Skeletal muscle cell (primary cell): ENCODE measurements at regions not wholly inside any gene's neighbourhood (a gene's known extent, or its start where the extent isn't known, plus 50 kb on each side); places are given as distances from the start of the nearest gene placed in this dataset.
"Not testable (repeated sequence)": the region's sequence is repeated elsewhere in the genome, so short reads cannot be mapped to it uniquely, and the experiment has no call there.

ENCODE experiments used
- DNase-seq: peaks from one replicate; pipeline ENCODE4 v3.0.0-alpha.2; 2010; ENCODE audit warnings: low read depth
- H3K4me3 ChIP-seq: 2 replicates; pipeline ENCODE4 v1.5.1; 2011; ENCODE audit warnings: low read depth, mild to moderate bottlenecking, control low read depth, low read length, moderate library complexity

DNA sequence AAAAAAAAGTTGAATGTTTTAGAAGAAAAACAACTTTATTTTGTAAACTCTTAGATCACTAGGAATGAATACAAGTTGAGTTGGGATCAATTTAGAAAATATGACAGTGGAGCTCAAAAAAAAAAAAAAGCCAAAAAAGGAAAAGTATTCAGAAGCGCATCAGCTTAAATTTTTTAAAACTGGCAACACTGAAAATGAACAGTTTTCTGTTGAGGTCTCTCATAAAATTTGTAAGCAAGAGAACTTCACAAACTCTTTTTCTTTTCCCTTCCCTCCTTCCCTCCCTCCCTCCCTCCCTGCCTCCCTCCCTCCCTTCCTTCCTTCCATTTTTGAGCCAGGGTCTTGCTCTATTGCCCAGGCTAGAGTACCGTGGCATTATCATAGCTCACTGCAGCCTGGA, 143.9 kb downstream of the B3GNT2 start:
- no peak overlapping the region for H3K4me3 ChIP-seq
- DNase-seq, result no peak

- H3K4me3 ChIP-seq, result no peak overlapping the region
- no peak for DNase-seq
Observed at GRCh38 chr2:62339413-62339812, 143.5 kb downstream of the B3GNT2 start.

GRCh38 chr2:62338111-62338510, 142.2 kb downstream of the B3GNT2 start:
- H3K4me3 ChIP-seq, result no peak overlapping the region
- DNase-seq, result no peak

GRCh38 chr2:62337403-62337802, 141.5 kb downstream of the B3GNT2 start:
- H3K4me3 ChIP-seq, result no peak overlapping the region

GRCh38 chr2:62335612-62336011, 139.7 kb downstream of the B3GNT2 start:
- DNase-seq, result no peak

More at GRCh38 chr2:62337403-62337802, 141.5 kb downstream of the B3GNT2 start:
- no peak for DNase-seq

GRCh38 chr2:62334440-62335058, 138.6 kb downstream of the B3GNT2 start:
- H3K4me3 ChIP-seq, result no peak overlapping the region
- no peak for DNase-seq

More at GRCh38 chr2:62335612-62336011, 139.7 kb downstream of the B3GNT2 start:
- no peak overlapping the region for H3K4me3 ChIP-seq

- no peak overlapping the region for H3K4me3 ChIP-seq
- no peak for DNase-seq
Observed at GRCh38 chr2:62334009-62334408, 138.1 kb downstream of the B3GNT2 start.

GRCh38 chr2:62330959-62331358, 135.0 kb downstream of the B3GNT2 start:
- DNase-seq, result no peak
- no peak overlapping the region for H3K4me3 ChIP-seq

DNA sequence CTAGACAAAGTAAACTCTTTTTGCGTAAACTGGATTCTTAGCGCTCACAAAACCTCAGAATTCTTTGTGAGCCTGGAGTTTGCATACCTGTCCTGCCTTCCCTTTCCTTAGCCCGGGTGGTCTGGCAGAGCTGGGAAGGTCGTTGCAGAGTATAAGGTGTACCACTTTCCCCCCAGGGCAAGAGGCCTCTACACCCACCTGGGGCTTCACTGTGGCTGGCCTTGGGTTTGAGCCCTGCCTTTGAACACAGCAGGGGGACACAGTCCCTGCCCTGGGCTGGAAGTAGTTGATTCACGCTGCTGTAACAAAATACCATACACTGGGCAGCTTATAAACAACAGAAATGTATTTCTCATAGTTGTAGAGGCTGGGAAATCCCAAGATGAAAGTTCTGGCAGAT, 133.9 kb downstream of the B3GNT2 start:
- H3K4me3 ChIP-seq, result no peak overlapping the region
- DNase-seq, result no peak

- DNase-seq, result no peak
- no peak overlapping the region for H3K4me3 ChIP-seq
Observed at GRCh38 chr2:62326735-62327134, 130.8 kb downstream of the B3GNT2 start.

DNA sequence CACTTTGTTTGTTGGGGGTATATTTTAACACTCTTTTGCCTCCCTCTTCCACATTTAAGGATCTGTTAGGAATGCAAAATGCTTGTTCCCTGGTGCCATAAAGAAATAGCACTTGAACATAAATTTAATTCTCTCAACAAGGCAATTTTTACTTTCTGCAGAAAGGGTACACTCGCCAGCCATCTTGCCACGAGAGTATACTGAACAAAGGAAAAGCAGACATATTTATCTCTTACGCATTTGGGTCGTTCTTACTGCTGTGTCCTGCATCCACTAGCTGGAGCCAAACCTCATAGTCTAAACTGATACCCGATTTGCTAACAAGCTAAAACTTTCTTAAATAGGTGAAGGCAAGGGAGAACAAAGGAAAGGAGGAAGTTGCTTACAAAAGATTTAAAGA, 129.5 kb downstream of the B3GNT2 start:
- DNase-seq, result no peak

DNA sequence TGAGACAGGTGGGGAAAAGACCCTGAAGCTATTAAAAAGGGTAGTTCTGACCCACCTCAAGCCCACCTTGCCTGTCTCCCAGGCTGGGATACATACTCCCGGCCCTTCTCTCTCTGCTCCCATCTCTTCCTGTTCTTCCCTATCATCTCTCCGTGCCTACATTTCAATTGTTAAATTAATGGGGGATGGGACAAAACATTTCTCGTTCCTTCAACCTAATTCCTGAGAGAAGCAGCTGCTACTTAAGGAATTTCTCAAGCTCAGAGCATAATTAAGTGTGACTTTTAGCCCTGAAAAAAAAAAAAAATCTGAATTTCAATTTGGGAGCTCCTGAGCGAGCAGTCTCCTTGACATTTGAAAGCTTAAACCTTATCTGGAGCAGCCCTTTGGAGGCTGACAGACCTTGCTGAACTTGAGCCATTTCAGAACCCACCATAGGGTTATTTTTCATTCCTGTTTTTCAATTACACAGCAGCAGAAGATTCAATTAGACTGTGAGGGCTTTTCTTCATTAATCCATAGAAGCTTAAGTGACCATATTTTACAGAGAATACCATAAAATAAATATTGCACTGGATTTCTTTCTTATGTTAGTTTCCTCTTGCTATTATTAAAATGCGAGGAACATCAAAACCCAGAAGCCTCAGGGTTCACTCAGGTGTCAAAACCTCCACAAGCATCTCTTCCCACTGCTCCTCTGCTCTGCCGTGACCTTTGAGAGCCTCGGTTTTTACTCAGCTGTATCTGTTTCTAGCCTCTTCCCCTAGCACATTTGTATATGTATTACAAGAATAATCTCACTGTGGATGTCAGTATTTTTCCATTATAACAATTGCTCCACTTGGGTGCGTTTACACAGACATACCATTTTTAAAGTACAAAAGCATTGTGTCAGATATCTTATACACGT, 125.7 kb downstream of the B3GNT2 start:
- no peak for DNase-seq
- H3K4me3 ChIP-seq, result no peak overlapping the region

More for the DNA sequence above, 129.5 kb downstream of the B3GNT2 start:
- H3K4me3 ChIP-seq, result no peak overlapping the region

DNA sequence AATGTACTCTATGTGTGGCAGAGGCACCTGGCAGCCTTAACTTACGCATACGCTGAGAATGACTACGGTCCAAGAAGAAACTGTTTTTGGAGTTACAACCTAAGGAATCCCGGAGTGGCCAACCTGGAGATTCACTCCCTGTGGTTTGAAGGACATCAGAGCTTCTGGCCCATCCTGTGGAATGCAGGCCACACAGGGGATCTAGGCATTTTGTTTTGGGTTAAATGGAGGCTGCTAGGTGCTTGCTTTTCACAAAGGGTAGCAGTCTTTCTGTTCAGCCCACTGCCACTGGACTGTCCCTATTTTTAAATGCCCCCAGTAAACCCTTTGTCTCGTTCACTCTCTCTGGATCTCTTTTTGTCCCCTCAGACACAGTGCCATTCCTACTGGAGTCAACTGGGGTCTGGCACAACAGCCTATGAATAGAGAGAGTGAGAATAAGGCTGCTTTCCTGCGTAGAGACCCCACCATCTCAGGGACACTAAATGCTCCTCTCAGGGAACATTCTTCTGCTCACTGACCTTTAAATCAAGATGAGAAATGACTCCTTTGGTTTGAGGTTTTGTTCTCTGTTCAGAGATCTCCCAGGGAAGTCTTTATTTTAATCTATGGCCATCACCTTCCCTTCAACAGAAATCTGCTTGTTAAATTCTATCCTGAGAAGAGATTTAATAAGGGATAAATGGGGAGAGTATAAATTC, 124.9 kb downstream of the B3GNT2 start:
- DNase-seq, result no peak
- no peak overlapping the region for H3K4me3 ChIP-seq

DNA sequence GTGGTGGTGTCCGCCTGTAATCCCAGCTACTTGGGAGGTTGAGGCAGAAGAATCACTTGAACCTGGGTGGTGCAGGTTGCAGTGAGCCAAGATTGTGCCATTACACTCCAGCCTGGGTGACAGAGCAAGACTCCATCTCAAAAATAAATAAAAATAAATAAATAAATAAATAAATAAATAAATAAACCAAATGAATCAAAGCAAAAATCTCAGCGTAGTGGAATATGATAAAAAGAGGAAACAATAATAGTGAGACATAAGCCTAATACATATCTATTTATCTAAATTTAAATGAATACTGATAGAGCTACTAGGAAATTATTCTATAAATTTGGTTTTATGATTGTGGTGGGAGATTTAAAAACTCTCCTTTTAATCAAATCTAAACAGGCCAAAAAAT, 124.2 kb downstream of the B3GNT2 start:
- not testable (repeated sequence) for DNase-seq, H3K4me3 ChIP-seq

DNA sequence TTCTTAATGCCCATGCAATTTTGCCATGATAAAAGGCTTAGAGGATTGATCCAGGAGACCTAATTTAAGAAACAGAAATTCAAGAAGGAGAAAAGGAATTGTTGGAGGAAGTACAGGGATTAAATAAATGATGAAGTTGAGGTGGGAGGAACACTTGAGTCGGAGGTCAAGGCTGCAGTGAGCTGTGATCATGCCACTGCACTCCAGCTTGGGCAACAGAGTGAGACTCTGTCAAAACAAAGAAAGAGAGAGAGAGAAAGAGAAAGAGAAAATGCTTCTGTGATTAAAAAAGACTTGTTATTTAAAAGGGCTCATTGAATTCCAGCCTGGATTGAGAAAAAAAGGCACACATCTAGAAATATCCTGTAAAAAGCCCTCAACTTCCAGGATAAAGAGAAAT, 123.2 kb downstream of the B3GNT2 start:
- no peak for DNase-seq
- no peak overlapping the region for H3K4me3 ChIP-seq

DNA sequence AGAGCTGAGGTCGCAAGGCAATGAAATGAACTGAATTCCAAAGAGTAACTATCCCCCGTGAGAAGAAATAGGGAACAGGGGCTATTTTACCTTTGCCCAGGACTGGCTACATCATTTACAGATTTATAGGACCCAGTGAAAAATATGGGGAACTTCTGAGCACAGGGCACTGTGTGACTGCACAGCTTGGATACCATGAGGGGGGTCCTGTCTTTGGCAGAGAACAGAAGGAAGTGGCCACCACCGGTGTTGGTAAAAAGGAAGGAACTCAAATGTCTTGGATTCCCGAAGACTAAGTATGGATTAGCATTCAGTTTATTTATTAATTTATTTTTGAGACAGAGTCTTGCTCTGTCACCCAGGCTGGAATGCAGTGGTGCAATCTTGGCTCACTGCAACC, 119.6 kb downstream of the B3GNT2 start:
- no peak for DNase-seq
- H3K4me3 ChIP-seq, result no peak overlapping the region

DNA sequence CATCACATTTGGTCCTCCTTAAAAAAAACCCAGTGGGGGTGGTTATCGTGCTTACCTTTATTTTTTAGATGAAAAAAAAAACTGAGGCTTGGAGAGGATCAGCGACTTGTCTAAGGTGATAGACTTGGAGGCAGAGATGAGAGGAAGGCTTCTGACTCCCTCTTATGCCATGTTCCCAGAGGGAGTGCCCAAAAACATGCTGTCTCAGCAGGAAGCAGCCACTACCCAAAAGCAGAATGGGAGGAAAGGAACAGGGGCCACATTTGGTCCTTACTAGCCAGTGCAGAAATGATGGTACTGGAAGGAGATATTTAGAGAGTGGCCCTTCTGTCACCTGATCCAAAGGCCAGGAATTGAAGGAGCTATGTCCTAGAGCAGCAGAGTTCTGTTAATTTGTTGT, 118.4 kb downstream of the B3GNT2 start:
- H3K4me3 ChIP-seq, result no peak overlapping the region
- DNase-seq, result no peak

GRCh38 chr2:62313449-62314227, 117.7 kb downstream of the B3GNT2 start:
- no peak overlapping the region for H3K4me3 ChIP-seq
- no peak for DNase-seq

GRCh38 chr2:62309465-62310091, 113.7 kb downstream of the B3GNT2 start:
- DNase-seq, result no peak
- H3K4me3 ChIP-seq, result no peak overlapping the region
